Amygdala (tissue), 56 donors: ENCODE measurements at regions not wholly inside any gene's neighbourhood (a gene's known extent, or its start where the extent isn't known, plus 50 kb on each side); places are given as distances from the start of the nearest gene placed in this dataset.
"Not testable (repeated sequence)": the region's sequence is repeated elsewhere in the genome, so short reads cannot be mapped to it uniquely, and the experiment has no call there.

Experiments
- DNase-seq, 56 donors: peaks; one replicate each; lab custom pipeline; 2025; lab: John Stamatoyannopoulos, UW

DNA sequence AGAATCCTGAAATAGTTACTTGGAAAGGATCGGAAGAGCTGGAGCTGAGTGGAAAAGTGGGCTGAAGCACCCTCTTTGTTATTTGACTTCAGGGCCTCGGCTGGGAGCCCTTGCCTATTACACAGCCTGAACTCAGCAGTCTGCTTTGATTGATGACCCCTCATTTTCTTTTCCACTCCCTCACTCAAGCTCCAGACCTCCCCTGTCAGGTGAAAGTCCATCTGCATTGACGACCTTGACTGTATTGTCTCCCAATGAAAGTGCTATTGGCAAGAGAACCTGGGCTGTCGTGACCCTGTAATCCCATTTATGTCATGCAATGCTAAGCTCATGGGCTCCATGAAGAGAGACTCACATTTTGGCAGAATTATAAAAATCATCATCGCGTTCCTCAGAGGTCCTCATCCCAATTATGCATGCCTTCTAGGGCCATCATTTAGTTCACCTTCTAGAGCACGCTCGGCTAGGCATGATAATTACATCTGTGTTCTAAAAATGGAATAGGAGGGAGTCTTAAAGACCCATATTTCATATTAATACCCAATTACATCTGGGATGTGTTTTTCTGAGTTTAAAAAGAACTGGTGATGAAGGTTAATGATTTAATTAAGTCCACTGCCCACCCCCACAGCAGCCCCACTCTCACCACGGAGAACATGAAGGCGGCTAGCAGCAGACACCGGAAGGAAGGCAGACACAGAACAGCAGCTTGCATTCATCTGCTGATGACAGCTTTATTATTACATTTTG lies 472.5 kb downstream of the PID1 start:
- DNase-seq: no peak

- DNase-seq: no peak
Observed at GRCh38 chr2:228796386-228796785, 474.7 kb downstream of the PID1 start.

GRCh38 chr2:228793116-228793515 lies 478.0 kb downstream of the PID1 start:
- DNase-seq: no peak

DNA sequence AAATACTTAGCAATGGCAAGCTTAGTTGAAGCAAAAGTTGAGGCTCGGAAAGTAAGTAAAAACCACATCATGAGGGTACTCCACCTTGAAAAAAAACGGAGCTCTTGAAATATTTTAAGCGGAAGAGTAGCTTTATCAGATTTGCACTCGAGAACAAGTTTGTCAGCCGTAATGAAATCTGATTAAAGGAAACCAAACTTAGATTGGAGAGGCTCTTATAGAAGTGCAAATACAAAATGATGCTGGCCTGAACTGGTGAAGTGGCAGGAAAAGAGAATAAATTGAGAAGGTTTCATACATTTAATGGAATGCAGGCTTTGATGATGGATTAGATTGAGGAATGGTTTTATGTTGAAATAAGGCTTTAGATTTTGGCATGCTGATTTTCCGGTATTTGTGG lies 484.2 kb downstream of the PID1 start:
- DNase-seq: no peak

GRCh38 chr2:228782281-228782680 lies 488.8 kb downstream of the PID1 start:
- no peak for DNase-seq

GRCh38 chr2:228777855-228778355 lies 493.2 kb downstream of the PID1 start:
- no peak for DNase-seq

DNA sequence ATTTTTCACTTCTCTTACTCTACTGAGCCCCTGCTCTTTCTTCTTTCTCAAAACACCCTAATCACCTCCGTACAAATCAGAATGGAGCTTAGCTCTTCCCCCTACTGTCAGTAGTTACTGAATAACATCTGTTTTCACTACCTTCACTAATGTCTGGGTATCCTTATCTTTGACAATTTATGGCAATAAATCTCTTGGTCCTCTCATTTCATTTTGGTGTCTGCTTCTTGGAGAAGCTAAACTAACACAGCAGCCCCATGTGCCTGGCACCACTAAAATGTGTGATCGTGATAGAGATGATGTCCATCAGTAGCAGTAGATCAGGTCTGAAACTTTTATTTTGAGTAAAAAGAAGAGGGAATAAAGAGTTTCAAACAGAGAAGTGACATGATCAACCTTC lies 496.5 kb downstream of the PID1 start:
- no peak for DNase-seq

DNA sequence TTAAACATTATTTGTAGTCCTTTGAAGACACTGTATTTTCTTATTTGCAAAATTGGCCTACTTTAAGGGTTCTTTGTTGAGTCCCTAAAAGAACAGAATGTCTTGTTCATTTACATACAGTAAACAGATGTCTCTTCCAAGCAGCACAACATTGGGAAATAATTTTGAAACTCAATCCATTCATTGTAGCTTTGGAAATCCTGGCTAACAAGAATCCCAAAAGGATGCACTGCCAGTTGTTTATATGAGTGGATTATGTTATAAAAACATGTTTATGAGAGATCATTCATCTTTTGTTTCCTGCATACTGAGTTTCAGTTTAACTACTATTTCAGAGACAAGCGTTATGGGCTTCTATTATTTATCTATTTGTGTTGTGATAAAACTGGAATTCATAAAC lies 499.3 kb downstream of the PID1 start:
- no peak for DNase-seq

DNA sequence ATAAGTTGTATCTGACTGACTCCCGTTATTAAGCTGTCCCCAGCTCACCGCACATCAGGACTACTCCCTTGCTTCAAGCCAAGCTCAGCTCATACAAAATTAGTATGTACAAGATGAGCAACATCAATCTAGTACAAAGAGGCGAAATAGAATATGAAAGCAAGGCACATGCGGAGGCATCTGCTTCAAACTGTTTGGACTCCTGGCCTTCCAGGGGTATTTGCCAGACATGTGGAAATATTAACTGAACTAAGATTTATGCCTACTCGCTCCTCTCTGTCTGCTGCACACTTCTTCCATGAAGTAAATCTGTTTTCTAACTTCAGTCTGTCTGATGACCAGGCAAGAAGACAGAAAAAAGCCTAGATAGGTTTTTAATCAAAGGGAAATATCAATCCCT lies 499.8 kb downstream of the PID1 start:
- DNase-seq: no peak

GRCh38 chr2:228768818-228769217 lies 502.3 kb downstream of the PID1 start:
- no peak for DNase-seq

- not testable (repeated sequence) for DNase-seq
Observed at GRCh38 chr2:228768141-228768540, 502.9 kb downstream of the PID1 start.

DNA sequence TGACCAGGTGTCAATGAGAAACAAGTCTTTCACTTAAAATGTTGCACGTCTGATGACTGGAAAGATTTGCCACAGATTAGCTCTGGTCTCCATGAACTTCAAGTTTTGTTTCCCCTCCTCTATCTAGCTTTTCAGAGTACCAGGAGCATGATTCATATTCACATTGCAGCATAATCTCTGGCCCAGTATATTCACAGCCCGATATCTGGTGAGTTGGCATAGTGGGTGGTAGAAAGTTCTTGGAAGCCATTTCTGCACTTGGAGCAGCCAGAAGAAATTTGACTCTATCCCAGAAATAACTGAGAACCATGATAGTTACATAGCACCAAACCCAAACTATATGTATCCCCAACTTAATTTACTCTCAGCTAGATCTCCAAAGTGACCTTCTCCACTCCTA lies 503.9 kb downstream of the PID1 start:
- no peak for DNase-seq

GRCh38 chr2:228763379-228763981 lies 507.6 kb downstream of the PID1 start:
- no peak for DNase-seq

GRCh38 chr2:228762565-228762964 lies 508.5 kb downstream of the PID1 start:
- no peak for DNase-seq

DNA sequence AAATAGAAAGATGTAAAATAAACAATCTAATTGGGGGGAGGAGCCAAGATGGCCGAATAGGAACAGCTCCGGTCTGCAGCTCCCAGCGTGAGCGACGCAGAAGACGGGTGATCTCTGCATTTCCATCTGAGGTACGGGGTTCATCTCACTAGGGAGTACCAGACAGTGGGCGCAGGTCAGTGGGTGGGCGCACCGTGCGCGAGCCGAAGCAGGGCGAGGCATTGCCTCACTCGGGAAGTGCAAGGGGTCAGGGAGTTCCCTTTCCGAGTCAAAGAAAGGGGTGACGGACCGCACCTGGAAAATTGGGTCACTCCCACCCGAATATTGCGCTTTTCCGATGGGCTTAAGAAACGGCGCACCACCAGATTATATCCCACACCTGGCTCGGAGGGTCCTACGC lies 515.4 kb downstream of the PID1 start:
- DNase-seq: not testable (repeated sequence)

- DNase-seq: no peak
Observed at GRCh38 chr2:228747483-228747882, 523.6 kb downstream of the PID1 start.

DNA sequence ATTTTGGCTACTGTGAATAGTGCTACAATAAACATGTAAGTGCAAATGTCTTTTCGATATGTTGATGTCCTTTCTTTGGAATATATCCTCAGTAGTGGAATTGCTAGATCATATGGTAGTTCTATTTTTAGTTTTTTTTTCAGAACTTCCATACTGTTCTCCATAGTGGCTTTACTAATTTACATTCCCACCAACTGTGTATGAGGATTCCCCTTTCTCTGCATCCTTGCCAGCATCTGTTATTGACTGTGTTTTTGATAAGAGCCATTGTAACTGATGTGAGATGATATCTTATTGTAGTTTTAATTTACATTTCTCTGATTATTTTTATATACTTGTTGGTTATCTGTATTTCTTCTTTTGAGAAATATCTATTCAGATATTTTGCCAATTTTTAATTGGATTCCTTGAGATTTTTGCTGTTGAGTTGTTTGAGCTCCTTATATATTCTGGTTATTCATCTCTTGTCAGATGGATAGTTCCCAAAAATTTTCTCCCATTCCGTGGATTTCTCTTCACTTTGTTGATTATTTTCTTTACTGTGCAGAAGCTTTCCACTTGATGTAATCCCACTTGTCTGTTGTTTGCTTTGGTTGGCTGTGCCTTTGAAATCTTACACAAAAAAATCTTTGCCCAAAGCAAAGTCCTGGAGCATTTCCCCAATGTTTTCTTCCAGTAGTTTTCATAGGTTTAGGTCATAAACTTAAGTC lies 532.3 kb downstream of the PID1 start:
- DNase-seq: no peak

- no peak for DNase-seq
Observed at GRCh38 chr2:228735697-228736096, 535.4 kb downstream of the PID1 start.

DNA sequence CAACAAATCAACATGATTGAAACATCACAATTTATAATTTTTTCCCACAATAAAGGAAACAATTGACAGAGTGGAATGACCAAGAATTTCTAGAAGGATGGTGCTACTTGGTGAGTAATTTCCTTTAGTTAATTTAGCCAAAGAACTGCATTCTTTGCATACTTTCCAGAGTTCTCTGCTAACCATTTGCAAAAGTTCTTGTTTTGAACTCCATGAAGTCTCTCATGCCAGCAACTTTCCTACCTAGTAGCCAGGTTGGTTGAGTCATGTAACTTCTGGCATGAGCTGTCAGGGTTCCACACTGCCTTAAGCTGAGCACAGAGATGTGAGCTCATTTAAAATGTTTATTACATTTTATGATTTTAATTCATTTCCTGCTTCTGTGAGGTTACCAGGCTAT lies 539.6 kb downstream of the PID1 start:
- no peak for DNase-seq

DNA sequence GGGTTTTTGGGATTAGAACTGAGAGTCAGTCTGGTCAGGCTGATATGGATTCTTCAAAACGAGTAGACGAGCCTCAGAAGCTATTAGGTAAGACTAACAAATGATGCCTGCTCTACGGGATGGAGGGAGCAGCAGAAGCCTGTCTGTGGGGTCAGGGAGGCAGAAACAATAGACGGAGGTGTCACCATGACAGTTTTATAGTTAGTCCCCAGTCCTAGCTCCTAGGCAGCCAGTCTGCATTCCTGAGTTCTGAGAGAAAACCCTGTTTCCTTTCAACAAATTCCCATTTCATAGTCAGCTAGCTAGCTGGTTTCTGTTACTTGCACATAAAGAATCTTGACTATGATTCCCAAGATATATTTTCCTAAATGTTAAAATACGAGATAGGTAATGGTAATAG lies 542.1 kb downstream of the PID1 start:
- no peak for DNase-seq

DNA sequence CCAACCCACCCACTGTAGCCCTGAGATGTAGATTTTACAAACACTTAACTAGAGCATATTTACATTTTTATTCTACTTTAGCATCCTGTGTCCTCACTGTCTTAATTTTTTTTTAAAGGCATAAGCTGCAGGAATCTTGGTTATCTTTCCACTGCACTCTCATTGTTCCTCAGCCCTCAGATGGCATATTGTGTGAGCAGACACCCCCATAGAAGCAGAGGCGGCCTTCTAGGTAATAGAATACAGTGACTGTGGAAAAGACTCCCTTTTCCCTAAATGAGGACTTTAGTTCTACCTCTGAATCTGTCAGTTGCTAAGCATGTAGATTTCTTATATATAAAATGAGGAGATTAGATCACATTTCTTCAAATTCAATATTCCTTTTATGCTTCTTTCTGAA lies 543.5 kb upstream of the SPHKAP start:
- peak in 1 of 56 donors; percentile 1 for DNase-seq

DNA sequence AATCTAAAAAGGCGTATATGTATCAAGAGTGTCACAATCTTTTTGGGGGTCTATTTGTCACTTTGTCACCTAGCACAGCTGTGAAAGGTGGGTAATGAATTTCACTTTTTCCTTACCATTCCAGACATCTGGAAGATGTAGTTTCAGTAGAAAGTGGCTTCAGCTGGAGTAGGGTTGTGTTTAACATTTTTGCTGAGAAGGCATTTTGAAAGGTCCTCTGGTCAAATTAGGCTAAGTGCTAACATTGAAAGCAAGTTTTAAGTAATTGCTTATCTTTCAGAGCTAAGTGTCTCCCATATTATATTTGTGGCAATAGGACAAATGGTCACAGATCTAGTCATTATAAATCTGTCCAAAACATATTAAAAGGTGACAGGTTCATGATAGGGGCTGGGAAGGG lies 542.1 kb upstream of the SPHKAP start:
- DNase-seq: no peak
